Uterus (tissue), 3 donors: ENCODE measurements at regions not wholly inside any gene's neighbourhood (a gene's known extent, or its start where the extent isn't known, plus 50 kb on each side); places are given as distances from the start of the nearest gene placed in this dataset.
"Not testable (repeated sequence)": the region's sequence is repeated elsewhere in the genome, so short reads cannot be mapped to it uniquely, and the experiment has no call there.

Experiments used
- DNase-seq, 2 donors: peaks; one replicate each; pipeline ENCODE4 v3.0.0-alpha.2; 2019 to 2020
- H3K27ac ChIP-seq, 2 donors: fragments of 200-600 bp; sonication (generic); 1 replicate in 1 of 2; 2 replicates in 1 of 2; pipeline ENCODE4 v1.5.1; 2016 to 2018
- H3K27me3 ChIP-seq, 2 donors: fragments of 200-600 bp; sonication (generic); one replicate each; pipeline ENCODE4 v1.5.1; 2018 to 2019; ENCODE audit warnings: control low read depth in 1 of 2
- H3K36me3 ChIP-seq, 2 donors: fragments of 200-600 bp; sonication (generic); one replicate each; pipeline ENCODE4 v1.5.1; 2019; ENCODE audit warnings: control low read depth in 1 of 2
- H3K4me1 ChIP-seq, 2 donors: fragments of 200-600 bp; sonication (generic); one replicate each; pipeline ENCODE4 v1.5.1; 2018 to 2019; ENCODE audit warnings: control low read depth in 1 of 2
- H3K4me3 ChIP-seq, 2 donors: fragments of 200-600 bp; sonication (generic); 1 replicate in 1 of 2; 2 replicates in 1 of 2; pipeline ENCODE4 v1.5.1; 2018 to 2019; ENCODE audit warnings: mild to moderate bottlenecking in 1 of 2
- H3K9me3 ChIP-seq, 2 donors: fragments of 200-600 bp; sonication (generic); one replicate each; pipeline ENCODE4 v1.5.1; 2019; ENCODE audit warnings: control low read depth in 1 of 2
- CTCF ChIP-seq, 4 experiments: fragments of 200-600 bp in 2 of 4; fragments of 450-650 bp in 2 of 4; sonication (generic) in 2 of 4; IDR thresholded peaks; one replicate each; pipeline ENCODE4 v1.5.1; 2016 to 2019; ENCODE audit warnings: antibody characterized with exemption in 4 of 4, mild to moderate bottlenecking in 2 of 4, moderate library complexity in 1 of 4
- POLR2A ChIP-seq, 2 donors: fragments of 450-650 bp; IDR thresholded peaks; one replicate each; pipeline ENCODE4 v1.6.1; 2016; ENCODE audit warnings: antibody characterized with exemption in 2 of 2, mild to moderate bottlenecking in 1 of 2, moderate library complexity in 1 of 2
- intact Hi-C: fragments of 100-400 bp; cut with DNase I; formaldehyde crosslinking; loops from one replicate; pipeline ENCODE4 v1.15.1; 2023; ENCODE audit warnings: low total_unique reads
- donor health status: DM: yes; HTN: yes; CAD: no.

- intact Hi-C loops, result no loop called here
- Histone ChIP-seq H3K4me1 (no peaks in the 10 kb centered on the region), H3K9me3 (peaks cover 0 to 4% of the 10 kb centered on the region in 2 donors), H3K4me3 (no peak overlapping the region), H3K27me3 (no peaks in the 10 kb centered on the region), H3K36me3 (no peaks in the 10 kb centered on the region), H3K27ac (no peak overlapping the region)
- DNase-seq, result no peak
- TF ChIP-seq CTCF (IDR thresholded peaks at IDR 0.05), result no peak
- TF ChIP-seq POLR2A (IDR thresholded peaks at IDR 0.05), result no peak
Observed at GRCh38 chr5:12093586-12093985, 189.3 kb upstream of the CTNND2 start.

- DNase-seq, result no peak
- Histone ChIP-seq H3K36me3 (no peaks in the 10 kb centered on the region), H3K4me1 (no peaks in the 10 kb centered on the region), H3K27ac (no peak overlapping the region), H3K27me3 (no peaks in the 10 kb centered on the region), H3K9me3 (no peaks in the 10 kb centered on the region), H3K4me3 (no peak overlapping the region)
- TF ChIP-seq CTCF (IDR thresholded peaks at IDR 0.05) (no peak), POLR2A (IDR thresholded peaks at IDR 0.05) (no peak)
- intact Hi-C loops, result no loop called here
Observed at GRCh38 chr5:12080761-12081160, 176.5 kb upstream of the CTNND2 start.

GRCh38 chr5:12078286-12078685, 174.0 kb upstream of the CTNND2 start:
- DNase-seq, H3K9me3 ChIP-seq, H3K4me1 ChIP-seq, H3K4me3 ChIP-seq, H3K27me3 ChIP-seq, intact Hi-C loops, H3K36me3 ChIP-seq, H3K27ac ChIP-seq: not testable (repeated sequence)

- intact Hi-C loops, result no loop called here
- Histone ChIP-seq H3K4me1 (no peaks in the 10 kb centered on the region), H3K9me3 (no peaks in the 10 kb centered on the region), H3K27me3 (no peaks in the 10 kb centered on the region), H3K36me3 (no peaks in the 10 kb centered on the region), H3K4me3 (no peak overlapping the region), H3K27ac (no peak overlapping the region)
- TF ChIP-seq POLR2A (IDR thresholded peaks at IDR 0.05) (no peak), CTCF (IDR thresholded peaks at IDR 0.05) (no peak)
- no peak for DNase-seq
Observed at GRCh38 chr5:12073426-12073825, 169.2 kb upstream of the CTNND2 start.

- H3K4me1 ChIP-seq, result no peaks in the 10 kb centered on the region
- no peak overlapping the region for H3K27ac ChIP-seq
- no peaks in the 10 kb centered on the region for H3K27me3 ChIP-seq
- H3K9me3 ChIP-seq, result no peaks in the 10 kb centered on the region
- H3K4me3 ChIP-seq, result no peak overlapping the region
- intact Hi-C loops, result no loop called here
- TF ChIP-seq CTCF (IDR thresholded peaks at IDR 0.05), result no peak
- no peak for TF ChIP-seq POLR2A (IDR thresholded peaks at IDR 0.05)
- no peaks in the 10 kb centered on the region for H3K36me3 ChIP-seq
- no peak for DNase-seq
Observed at GRCh38 chr5:12072441-12072840, 168.2 kb upstream of the CTNND2 start.

- Histone ChIP-seq H3K9me3 (no peaks in the 10 kb centered on the region), H3K4me3 (no peak overlapping the region), H3K36me3 (no peaks in the 10 kb centered on the region)
Observed at GRCh38 chr5:12071455-12071854, 167.2 kb upstream of the CTNND2 start.

More at GRCh38 chr5:12071455-12071854, 167.2 kb upstream of the CTNND2 start:
- H3K27ac ChIP-seq, result no peak overlapping the region
- intact Hi-C loops, result no loop called here
- H3K4me1 ChIP-seq, result no peaks in the 10 kb centered on the region
- TF ChIP-seq CTCF (IDR thresholded peaks at IDR 0.05), result no peak
- no peak for TF ChIP-seq POLR2A (IDR thresholded peaks at IDR 0.05)
- no peak for DNase-seq
- no peaks in the 10 kb centered on the region for H3K27me3 ChIP-seq
